ENCODE measurements at regions not wholly inside any gene's neighbourhood (a gene's known extent, or its start where the extent isn't known, plus 50 kb on each side); places are given as distances from the start of the nearest gene placed in this dataset.
"Not testable (repeated sequence)": the region's sequence is repeated elsewhere in the genome, so short reads cannot be mapped to it uniquely, and the experiment has no call there.

DNA sequence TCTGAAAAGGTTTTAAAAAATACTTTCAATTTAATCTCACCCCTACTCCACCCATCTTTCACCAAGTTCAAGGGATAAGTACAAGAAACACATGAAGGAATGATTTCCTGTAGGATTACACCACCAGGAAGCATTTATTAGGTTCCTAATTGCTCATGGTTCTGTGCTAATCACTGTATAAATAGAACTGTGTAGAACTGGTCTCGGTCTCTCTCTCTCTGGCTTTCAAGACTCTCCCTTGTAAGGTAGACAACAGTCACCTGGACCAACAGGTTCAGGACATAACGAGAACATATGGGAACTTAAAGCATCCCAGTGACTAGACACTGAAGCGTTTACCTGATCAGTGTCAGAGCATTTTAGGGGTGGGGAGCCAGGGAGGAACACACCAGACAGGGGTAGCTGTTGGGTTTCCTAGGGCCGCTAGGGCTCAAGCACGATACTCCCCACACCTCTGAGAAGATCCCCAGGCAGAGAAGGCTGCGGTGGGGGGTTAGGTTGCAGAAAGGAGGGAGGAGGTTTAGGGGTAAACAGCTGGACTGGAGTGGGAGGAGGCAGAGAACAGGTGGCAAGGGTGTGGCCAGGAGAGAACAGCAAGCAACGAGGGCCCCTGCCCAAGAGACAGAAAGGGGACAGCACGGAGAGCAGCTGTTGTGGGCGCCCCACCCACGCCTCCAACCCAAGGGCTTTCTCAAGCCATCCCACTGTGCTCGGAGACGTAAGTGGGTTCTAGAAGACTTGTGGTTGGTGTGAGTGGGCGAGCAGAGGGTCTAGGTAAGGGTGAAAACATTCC lies 52.5 kb upstream of the USP6NL start:
- no peak for DNase-seq

GRCh38 chr10:11663126-11663515 lies 51.7 kb upstream of the USP6NL start:
- DNase-seq = not testable (repeated sequence)

GRCh38 chr10:11661441-11661840 lies 50.0 kb upstream of the USP6NL start:
- no peak for DNase-seq

Measured in left hindlimb (tissue), 1 donor.